ENCODE measurements at regions not wholly inside any gene's neighbourhood (a gene's known extent, or its start where the extent isn't known, plus 50 kb on each side); places are given as distances from the start of the nearest gene placed in this dataset.

- no peak for TF ChIP-seq CTCF (IDR thresholded peaks at IDR 0.05; ENCODE audit: low read depth, low read length, missing control alignments)
- H3K4me3 ChIP-seq (replicated peaks; ENCODE audit: low read depth, low read length): no peak overlapping the region
- DNase-seq (ENCODE audit: extremely low read depth, low read depth): no peak
Observed at GRCh38 chr2:15870565-15870964, 69.8 kb upstream of the MYCN start.

- DNase-seq (ENCODE audit: extremely low read depth, low read depth): no peak
- H3K4me3 ChIP-seq (replicated peaks; ENCODE audit: low read depth, low read length): no peak overlapping the region
- no peak for TF ChIP-seq CTCF (IDR thresholded peaks at IDR 0.05; ENCODE audit: low read depth, low read length, missing control alignments)
Observed at GRCh38 chr2:15871239-15871783, 69.0 kb upstream of the MYCN start.

- TF ChIP-seq CTCF (IDR thresholded peaks at IDR 0.05; ENCODE audit: low read depth, low read length, missing control alignments): no peak
- H3K4me3 ChIP-seq (replicated peaks; ENCODE audit: low read depth, low read length): no peak overlapping the region
- DNase-seq (ENCODE audit: extremely low read depth, low read depth): no peak
Observed at GRCh38 chr2:15872854-15873253, 67.5 kb upstream of the MYCN start.

- DNase-seq (ENCODE audit: extremely low read depth, low read depth): no peak
Observed at GRCh38 chr2:15874321-15874720, 66.0 kb upstream of the MYCN start.

GRCh38 chr2:15874854-15875804, 65.2 kb upstream of the MYCN start:
- no peak for TF ChIP-seq CTCF (IDR thresholded peaks at IDR 0.05; ENCODE audit: low read depth, low read length, missing control alignments)
- no peak overlapping the region for H3K4me3 ChIP-seq (replicated peaks; ENCODE audit: low read depth, low read length)

More at GRCh38 chr2:15874321-15874720, 66.0 kb upstream of the MYCN start:
- no peak overlapping the region for H3K4me3 ChIP-seq (replicated peaks; ENCODE audit: low read depth, low read length)
- TF ChIP-seq CTCF (IDR thresholded peaks at IDR 0.05; ENCODE audit: low read depth, low read length, missing control alignments): no peak

GRCh38 chr2:15875969-15876705, 64.2 kb upstream of the MYCN start:
- no peak overlapping the region for H3K4me3 ChIP-seq (replicated peaks; ENCODE audit: low read depth, low read length)
- DNase-seq (ENCODE audit: extremely low read depth, low read depth): no peak
- no peak for TF ChIP-seq CTCF (IDR thresholded peaks at IDR 0.05; ENCODE audit: low read depth, low read length, missing control alignments)

More at GRCh38 chr2:15874854-15875804, 65.2 kb upstream of the MYCN start:
- DNase-seq (ENCODE audit: extremely low read depth, low read depth): no peak

All from HFF-Myc (cell line).